Cardiac muscle cell (in vitro differentiated cells and primary cell): ENCODE measurements at regions not wholly inside any gene's neighbourhood (a gene's known extent, or its start where the extent isn't known, plus 50 kb on each side); places are given as distances from the start of the nearest gene placed in this dataset.

ENCODE experiments used
- DNase-seq, 2 donors: peaks; one replicate each; pipeline versions ENCODE4 v3.0.0 to v3.0.0-alpha.2; 2010 to 2017; ENCODE audit warnings: low read depth in 1 of 2, low spot score in 1 of 2
- H3K27ac ChIP-seq: fragments of 200-600 bp; sonication (generic); 2 replicates; pipeline ENCODE4 v1.5.1; 2016
- H3K27me3 ChIP-seq: fragments of 200-600 bp; sonication (generic); 2 replicates; pipeline ENCODE4 v1.6.0; 2016; ENCODE audit warnings: control low read depth
- H3K36me3 ChIP-seq: fragments of 200-600 bp; sonication (generic); 2 replicates; pipeline ENCODE4 v1.5.1; 2016; ENCODE audit warnings: control low read depth
- H3K4me1 ChIP-seq: fragments of 200-600 bp; sonication (generic); 2 replicates; pipeline ENCODE4 v1.8.1; 2017; ENCODE audit warnings: low read depth, mild to moderate bottlenecking, mixed run types
- H3K4me3 ChIP-seq: fragments of 200-600 bp; sonication (generic); 2 replicates; pipeline ENCODE4 v1.5.1; 2016; ENCODE audit warnings: mild to moderate bottlenecking
- H3K9me3 ChIP-seq: fragments of 200-600 bp; sonication (generic); 2 replicates; pipeline ENCODE4 v1.5.1; 2017; ENCODE audit warnings: low read depth, mild to moderate bottlenecking, control low read depth
- CTCF ChIP-seq: IDR thresholded peaks from 2 replicates; pipeline ENCODE4 v1.5.1; 2012; ENCODE audit warnings: low read depth, mild to moderate bottlenecking, low read length

- Histone ChIP-seq H3K27me3 (no peaks in the 10 kb centered on the region), H3K27ac (no peak overlapping the region), H3K36me3 (no peaks in the 10 kb centered on the region), H3K4me1 (no peaks in the 10 kb centered on the region), H3K4me3 (no peak overlapping the region), H3K9me3 (no peaks in the 10 kb centered on the region)
- no peak for TF ChIP-seq CTCF
- no peak for DNase-seq
Measured at GRCh38 chr20:56716806-56717205, 87.7 kb downstream of the TFAP2C start.

- Histone ChIP-seq H3K4me1 (no peaks in the 10 kb centered on the region), H3K4me3 (no peak overlapping the region), H3K27ac (no peak overlapping the region), H3K27me3 (no peaks in the 10 kb centered on the region), H3K36me3 (no peaks in the 10 kb centered on the region), H3K9me3 (no peaks in the 10 kb centered on the region)
- no peak for TF ChIP-seq CTCF
- DNase-seq: no peak
Measured at GRCh38 chr20:56718816-56719215, 89.7 kb downstream of the TFAP2C start.

GRCh38 chr20:56720620-56721213, 91.6 kb downstream of the TFAP2C start:
- DNase-seq: no peak
- no peaks in the 10 kb centered on the region for H3K4me1 ChIP-seq
- no peaks in the 10 kb centered on the region for H3K9me3 ChIP-seq
- no peak for TF ChIP-seq CTCF
- no peaks in the 10 kb centered on the region for H3K27me3 ChIP-seq
- no peaks in the 10 kb centered on the region for H3K36me3 ChIP-seq
- H3K4me3 ChIP-seq: no peak overlapping the region
- no peak overlapping the region for H3K27ac ChIP-seq

- Histone ChIP-seq H3K4me3 (no peak overlapping the region), H3K9me3 (no peaks in the 10 kb centered on the region), H3K4me1 (no peaks in the 10 kb centered on the region), H3K36me3 (no peaks in the 10 kb centered on the region), H3K27ac (no peak overlapping the region), H3K27me3 (no peaks in the 10 kb centered on the region)
- TF ChIP-seq CTCF: no peak
- no peak for DNase-seq
Measured at GRCh38 chr20:56722042-56722441, 92.9 kb downstream of the TFAP2C start.

GRCh38 chr20:56723331-56723730, 94.2 kb downstream of the TFAP2C start:
- H3K36me3 ChIP-seq: no peaks in the 10 kb centered on the region
- H3K4me1 ChIP-seq: no peaks in the 10 kb centered on the region
- H3K4me3 ChIP-seq: no peak overlapping the region
- no peak overlapping the region for H3K27ac ChIP-seq
- DNase-seq: no peak
- H3K27me3 ChIP-seq: no peaks in the 10 kb centered on the region
- no peaks in the 10 kb centered on the region for H3K9me3 ChIP-seq
- TF ChIP-seq CTCF: no peak
